HG03045 (cell line): ENCODE measurements at regions not wholly inside any gene's neighbourhood (a gene's known extent, or its start where the extent isn't known, plus 50 kb on each side); places are given as distances from the start of the nearest gene placed in this dataset.

Experiments
- ATAC-seq: cut with Tn5 transposase; IDR thresholded peaks from one replicate; pipeline ENCODE4 v1.9.1; 2021; ENCODE audit warnings: mild to moderate bottlenecking, moderate library complexity; ENCODE audit not compliant: unreplicated experiment

- no peak for ATAC-seq
Observed at GRCh38 chr4:96295143-96295741, 455.3 kb downstream of the PDHA2 start.

GRCh38 chr4:96301715-96302114 is 461.8 kb downstream of the PDHA2 start:
- ATAC-seq, result no peak

- ATAC-seq, result no peak
Observed at GRCh38 chr4:96305030-96305429, 465.1 kb downstream of the PDHA2 start.

- ATAC-seq, result no peak
Observed at GRCh38 chr4:96312046-96312685, 472.3 kb downstream of the PDHA2 start.

GRCh38 chr4:96315815-96316214 is 475.9 kb downstream of the PDHA2 start:
- ATAC-seq, result no peak

- no peak for ATAC-seq
Observed at GRCh38 chr4:96316776-96317175, 476.9 kb downstream of the PDHA2 start.

- no peak for ATAC-seq
Observed at GRCh38 chr4:96317891-96318290, 478.0 kb downstream of the PDHA2 start.

GRCh38 chr4:96326846-96327245 is 487.0 kb downstream of the PDHA2 start:
- ATAC-seq, result no peak

GRCh38 chr4:96342196-96342595 is 502.3 kb downstream of the PDHA2 start:
- ATAC-seq, result no peak

- ATAC-seq, result no peak
Observed at GRCh38 chr4:96342790-96343455, 503.0 kb downstream of the PDHA2 start.

- ATAC-seq, result no peak
Observed at GRCh38 chr4:96343836-96344235, 503.9 kb downstream of the PDHA2 start.

- no peak for ATAC-seq
Observed at GRCh38 chr4:96347582-96347981, 507.7 kb downstream of the PDHA2 start.

- no peak for ATAC-seq
Observed at GRCh38 chr4:96352051-96352517, 512.2 kb downstream of the PDHA2 start.

GRCh38 chr4:96354036-96354712 is 514.3 kb downstream of the PDHA2 start:
- ATAC-seq, result no peak

GRCh38 chr4:96355414-96355813 is 515.5 kb downstream of the PDHA2 start:
- no peak for ATAC-seq

GRCh38 chr4:96356591-96357370 is 516.9 kb downstream of the PDHA2 start:
- no peak for ATAC-seq

GRCh38 chr4:96366632-96367031 is 526.7 kb downstream of the PDHA2 start:
- no peak for ATAC-seq

- no peak for ATAC-seq
Observed at GRCh38 chr4:96375367-96375766, 535.5 kb downstream of the PDHA2 start.

GRCh38 chr4:96379524-96379923 is 539.6 kb downstream of the PDHA2 start:
- no peak for ATAC-seq

- no peak for ATAC-seq
Observed at GRCh38 chr4:96380106-96380505, 540.2 kb downstream of the PDHA2 start.

- ATAC-seq, result no peak
Observed at GRCh38 chr4:96383349-96383748, 543.5 kb downstream of the PDHA2 start.
